ENCODE measurements at regions not wholly inside any gene's neighbourhood (a gene's known extent, or its start where the extent isn't known, plus 50 kb on each side); places are given as distances from the start of the nearest gene placed in this dataset.
A peak's percentile ranks its signal among the peaks of the same experiment; 100 is the strongest.

DNA sequence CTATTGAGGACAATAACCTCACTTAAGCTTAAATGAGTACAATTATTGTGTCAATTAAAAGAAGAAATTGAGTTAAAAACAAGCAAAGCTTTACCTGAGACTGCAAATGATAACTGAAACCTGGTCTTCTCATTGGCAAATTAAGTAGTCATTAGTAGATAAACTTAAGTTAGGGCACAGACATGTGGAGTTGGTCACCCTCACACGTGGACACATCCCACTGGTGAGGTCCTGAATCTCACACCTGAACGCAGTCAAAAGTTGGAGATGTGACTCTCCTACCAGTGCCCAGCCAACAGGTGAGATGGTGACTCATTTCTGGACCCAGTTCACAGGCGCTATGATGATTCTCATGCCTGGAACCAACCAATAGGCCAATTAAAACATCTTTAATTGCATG, 311.6 kb downstream of the FOXL1 start:
- no peak for DNase-seq

DNA sequence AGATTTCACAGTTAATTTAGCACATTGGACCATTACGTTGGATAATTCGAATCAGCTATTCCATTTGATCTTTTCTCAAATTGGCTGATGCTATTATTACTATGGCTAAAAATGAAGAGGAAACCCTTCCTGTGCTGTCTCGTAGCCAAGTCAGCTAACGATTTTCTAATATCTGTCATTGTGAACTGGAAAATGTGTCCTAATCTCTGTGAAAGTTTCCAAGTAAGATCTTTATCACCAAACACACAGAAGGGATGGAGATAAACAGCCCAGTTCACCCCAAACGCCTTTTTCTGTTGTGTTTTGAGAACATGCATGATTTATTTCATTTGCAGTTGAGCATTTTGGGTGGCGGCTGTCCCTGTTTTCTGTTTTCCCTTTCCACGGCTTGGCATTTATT, 312.8 kb downstream of the FOXL1 start:
- no peak for DNase-seq

DNA sequence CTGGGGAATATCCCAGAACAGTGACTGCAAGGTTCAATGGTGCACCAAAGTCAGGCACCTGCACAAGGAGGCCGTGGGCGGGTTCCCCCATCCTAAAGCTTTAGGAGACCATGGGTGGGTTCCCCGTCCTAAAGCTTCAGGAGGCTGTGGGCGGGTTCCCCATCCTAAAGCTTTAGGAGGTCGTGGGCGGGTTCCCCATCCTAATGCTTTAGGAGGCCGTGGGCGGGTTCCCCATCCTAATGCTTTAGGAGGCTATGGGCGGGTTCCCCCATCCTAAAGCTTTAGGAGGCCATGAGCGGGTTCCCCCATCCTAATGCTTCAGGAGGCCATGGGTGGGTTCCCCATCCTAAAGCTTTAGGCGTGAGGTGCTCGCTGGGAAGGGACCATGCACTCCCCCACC, 313.3 kb downstream of the FOXL1 start:
- DNase-seq = no peak

DNA sequence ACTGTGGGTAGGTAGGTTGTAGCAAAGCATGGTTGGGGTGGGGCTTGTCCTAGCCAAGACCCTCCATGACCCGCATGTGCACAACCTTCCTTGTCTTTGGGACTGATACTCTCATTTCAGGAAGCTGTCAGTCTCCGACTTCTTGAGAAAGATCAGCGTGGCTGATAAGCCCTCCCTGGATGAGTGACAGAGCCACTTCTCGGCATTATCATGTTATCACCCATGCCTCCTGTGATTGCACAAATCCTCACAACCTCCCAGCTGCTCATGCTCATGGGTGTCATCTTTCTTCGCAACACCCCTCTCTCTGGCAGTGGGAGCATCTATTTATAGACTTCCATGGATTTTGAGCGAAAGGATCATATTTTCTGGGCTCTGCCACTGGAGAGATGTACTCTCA, 314.2 kb downstream of the FOXL1 start:
- DNase-seq = no peak

DNA sequence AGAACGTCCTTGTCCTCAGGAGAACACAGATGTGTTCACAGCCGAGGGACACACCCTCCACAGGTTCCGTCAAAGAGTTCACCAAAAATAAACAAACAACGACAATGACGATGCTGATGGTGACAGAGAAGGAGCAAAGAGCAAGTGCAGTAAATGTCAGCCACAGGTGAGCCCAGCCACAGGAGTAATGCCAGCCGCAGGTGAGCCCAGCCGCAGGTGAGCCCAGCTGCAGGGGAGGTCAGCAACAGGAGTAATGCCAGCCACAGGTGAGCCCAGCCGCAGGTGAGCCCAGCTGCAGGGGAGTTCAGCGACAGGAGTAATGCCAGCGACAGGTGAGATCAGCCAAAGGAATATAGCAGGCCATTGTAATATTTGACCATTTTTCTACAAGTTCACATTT, 315.2 kb downstream of the FOXL1 start:
- no peak for DNase-seq

DNA sequence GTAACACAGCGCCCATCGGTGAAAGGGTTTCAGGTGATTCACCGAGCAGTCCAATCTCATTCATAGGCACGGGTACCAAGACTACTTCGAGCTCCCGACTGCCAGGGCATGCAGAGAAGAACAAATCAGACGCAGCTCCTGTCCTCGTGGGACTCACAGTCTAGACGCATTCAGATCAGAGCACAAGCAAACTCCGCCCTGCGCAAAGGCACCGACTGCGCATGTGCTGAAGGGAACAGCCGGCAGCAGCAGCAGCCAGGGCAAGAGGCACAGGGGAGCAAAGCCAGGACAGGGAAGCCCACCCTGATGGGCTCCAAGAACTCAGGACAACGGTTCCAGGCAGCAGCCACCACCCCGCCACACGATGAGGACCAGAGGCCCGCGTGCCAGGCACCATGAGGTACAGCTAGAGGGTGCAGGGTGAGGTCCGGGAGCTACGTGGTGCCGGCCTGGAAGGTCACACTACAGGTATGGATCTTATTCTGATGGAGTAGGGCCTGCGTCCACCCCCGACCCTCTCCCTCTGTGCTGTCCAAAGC, 315.7 kb downstream of the FOXL1 start:
- no peak for DNase-seq

DNA sequence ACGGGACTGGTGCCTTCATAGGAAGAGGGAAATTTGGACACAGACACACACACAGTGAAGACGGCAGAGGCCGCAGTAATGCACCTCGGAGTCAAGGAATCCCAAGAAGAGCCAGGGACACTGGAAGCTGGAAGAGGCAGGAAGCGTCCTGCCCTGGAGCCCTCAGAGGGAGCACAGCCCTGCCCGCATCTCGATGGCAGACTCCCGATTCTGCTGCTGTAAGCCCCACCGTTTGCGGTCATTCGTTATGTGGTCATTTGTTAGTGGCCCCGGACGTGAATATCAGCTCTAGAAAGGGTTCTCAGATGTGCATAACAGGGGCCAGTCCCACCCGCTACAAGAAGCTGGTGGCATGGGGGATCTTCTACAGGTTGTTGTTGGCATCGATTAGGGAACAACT, 316.6 kb downstream of the FOXL1 start:
- no peak for DNase-seq

DNA sequence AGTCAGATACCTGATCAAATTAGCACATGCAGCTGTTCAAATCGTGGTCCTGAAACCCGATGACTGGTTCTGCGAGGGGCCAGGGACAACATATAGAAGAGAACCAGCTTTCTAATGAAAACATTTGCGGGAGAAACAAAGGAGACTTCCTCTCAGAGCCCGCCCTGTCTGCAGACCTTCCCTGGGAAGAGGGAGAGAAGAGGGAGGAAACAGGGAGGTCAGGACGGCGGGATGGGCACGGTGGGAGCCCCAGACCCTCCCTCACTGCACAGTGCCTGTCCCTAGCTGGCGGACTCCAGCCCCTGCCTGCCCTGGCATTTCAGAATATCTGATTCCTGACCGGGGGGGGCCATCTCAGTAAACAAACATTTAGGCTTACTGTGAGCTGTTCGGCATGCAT, 317.3 kb downstream of the FOXL1 start:
- DNase-seq = no peak

DNA sequence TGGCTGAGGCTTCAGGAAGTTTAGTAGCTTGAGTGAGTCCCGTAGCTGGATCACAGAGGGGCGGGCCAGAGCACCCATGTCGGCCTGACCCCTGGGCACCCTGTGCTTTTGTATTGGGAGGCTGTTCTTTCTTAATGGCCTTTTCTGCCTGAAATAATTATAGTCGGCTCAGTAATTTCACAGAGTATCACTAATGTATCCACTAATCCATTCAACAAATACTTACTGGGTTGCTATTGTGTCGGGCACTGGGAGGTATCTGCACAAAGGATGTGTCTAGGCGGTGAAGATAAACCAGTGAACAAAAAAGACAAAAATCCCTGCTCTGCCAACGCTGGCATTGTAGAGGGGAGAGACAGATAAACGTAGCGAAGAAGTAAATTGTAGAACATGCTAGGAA, 318.6 kb downstream of the FOXL1 start:
- no peak for DNase-seq

DNA sequence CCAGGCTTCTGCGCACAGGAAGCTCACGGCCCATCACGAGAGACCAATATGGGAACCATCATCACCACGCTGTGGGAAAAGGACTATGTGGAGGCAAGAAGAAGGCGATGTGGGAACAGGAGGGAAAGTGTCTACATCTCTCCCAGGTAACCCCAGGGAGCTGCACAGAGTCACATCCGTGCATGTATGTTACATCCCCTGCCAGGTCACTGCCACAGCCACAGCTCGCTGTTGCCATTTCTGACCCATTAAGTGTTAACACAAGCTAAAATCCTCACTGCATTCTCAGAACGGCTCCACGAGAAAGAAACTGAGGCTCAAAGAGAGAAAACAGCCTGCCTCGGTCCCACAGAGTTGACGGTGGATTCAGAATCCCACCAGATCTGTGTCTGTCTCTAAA, 319.1 kb downstream of the FOXL1 start:
- no peak for DNase-seq

DNA sequence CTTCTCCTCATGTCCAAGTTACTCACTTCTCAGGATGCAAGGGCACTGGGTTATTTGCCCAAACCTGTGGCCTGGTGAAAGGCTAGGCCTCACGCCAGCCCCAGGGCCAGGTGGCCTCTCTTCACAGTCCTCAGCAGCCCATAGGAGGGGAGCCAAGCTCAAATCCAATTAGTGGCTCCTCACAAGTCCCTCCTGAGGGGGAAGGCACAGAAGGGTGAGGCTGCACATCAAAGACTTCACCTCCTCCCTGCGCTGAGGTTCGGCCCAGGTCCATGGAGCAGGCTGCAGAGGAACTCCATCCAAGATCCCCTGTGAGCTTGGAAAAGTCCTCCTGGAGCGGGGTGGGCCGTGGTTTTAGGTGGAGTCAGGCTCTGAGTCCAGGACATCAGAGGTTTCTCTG, 320.0 kb downstream of the FOXL1 start:
- DNase-seq = no peak

DNA sequence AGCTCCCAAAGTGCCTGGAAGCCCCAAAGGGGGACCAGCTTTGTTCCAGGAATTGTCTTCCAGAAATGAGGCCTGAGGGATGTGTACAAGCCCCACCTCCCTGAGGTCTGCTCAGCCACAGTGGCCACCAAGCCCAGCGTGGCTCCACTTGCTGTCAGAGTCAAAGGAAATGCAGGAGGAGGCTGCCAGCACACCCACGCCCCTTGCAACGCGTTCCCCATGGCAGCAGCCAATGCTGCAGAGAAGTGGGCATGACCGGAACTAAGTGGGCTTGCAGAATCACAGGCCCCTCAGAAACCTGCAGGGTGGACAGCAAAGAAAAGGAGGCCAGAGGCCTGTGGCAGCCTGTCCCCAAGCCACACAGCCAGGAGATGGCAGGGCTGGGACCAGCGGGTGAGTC, 320.8 kb downstream of the FOXL1 start:
- DNase-seq = no peak

DNA sequence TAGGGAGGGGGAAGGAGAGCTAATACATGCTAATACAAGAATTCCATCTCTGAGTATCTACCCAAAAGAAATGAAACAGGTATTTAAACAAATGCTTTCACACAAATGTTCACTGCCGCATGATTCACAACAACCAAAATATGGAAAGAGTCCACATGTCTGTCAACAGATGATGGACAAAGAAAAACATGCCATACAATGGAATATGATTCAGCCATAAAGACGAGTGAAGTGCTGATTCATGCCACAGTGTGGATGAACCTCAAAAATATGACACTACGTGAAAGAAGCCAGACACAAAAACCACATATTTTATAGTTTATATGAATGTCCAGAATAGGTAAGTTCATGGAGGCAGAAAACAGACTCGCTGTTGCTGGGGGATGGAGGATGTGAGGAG, 321.4 kb downstream of the FOXL1 start:
- DNase-seq = no peak

DNA sequence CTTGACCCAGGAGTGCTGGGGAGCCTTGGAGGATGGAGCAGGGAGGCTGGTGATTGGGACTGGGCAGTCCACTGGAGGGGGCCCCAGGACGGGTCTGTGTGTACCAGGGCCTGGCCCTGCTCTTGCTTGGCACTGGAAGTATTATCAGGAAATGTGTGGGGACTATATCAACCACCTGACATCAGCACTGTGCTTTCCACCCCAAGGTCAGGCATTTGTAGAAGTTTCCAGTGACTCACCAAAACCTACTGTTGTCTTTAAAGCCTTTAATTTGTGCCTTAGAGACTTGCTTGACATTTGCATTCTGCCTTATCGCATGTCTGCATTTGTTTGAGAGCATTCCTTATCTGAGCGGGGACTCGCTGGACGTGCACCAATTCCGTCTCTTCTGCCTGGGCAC, 323.1 kb downstream of the FOXL1 start:
- DNase-seq = no peak

DNA sequence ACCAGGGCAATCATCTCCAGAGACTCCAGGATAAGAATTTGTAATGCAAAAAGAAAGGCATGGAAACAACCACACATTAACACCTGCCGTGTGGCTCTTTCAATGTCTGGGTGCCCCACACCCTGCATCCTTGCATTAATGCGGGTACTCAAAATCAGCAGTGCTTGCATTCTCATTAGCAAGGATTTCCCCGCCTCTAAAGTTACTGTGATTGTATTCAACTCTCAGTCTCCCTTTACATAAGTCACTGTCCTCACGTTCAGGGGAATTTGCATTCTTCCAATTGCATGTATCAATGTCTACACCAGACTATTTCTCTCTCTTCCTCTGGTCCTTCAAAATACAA, 324.3 kb downstream of the FOXL1 start:
- no peak for DNase-seq

DNA sequence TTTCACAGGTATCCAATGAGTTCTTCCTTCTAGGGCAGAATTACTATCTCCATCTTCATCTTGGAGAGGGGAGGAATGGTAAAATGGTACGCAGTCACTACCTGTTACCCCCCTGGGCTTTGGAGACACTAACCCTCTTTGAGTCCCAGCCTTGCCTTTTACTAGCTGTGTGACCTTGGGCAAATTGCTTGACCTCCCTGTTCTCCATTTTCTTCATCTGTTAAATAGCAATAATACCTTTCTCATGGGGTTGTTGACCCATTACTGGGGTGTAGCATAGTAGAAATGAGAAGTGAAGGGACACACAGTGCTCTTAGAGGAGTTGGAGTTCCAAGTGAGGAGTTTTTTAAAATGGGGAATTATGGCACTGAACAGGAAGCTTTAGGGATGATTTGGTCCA, 324.7 kb downstream of the FOXL1 start:
- DNase-seq = no peak

DNA sequence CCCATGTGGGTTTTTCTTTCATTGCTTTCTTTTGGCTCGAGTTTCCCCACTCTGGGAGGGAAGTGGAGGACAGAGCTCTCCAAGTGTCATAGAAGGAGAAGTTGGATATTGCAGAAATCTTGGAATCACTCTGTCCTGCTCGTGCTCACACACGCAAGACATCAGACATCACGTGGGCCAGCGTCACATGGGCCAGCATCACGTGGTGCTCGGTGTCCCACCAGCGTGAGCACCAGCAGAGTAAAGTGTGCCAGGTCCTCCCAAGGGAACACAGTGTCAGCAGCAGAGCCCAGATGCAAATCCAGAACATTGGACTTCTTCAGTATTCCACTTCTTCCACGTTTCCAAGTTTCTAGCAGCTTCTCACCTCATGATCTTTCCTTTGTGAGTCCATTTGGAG, 327.0 kb downstream of the FOXL1 start:
- DNase-seq = no peak

DNA sequence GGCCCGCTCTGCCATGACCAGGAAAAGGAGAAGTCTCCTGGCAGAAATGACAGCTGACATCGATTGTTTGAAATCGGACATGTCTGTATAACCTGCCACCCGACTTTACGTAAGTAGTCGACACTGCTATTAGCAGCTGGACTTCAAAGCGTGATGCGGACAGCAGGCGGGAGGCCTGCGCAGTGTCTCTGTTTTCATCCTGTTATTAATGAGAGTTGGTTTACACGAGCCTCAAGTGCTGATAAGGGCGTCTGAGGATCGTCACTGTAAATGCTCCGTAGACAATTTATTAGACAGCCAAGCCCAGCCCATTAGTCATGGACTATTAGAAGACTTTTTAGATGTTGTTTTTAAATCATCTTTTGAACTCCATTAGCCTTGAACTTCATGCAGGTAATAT, 328.3 kb downstream of the FOXL1 start:
- DNase-seq = no peak

DNA sequence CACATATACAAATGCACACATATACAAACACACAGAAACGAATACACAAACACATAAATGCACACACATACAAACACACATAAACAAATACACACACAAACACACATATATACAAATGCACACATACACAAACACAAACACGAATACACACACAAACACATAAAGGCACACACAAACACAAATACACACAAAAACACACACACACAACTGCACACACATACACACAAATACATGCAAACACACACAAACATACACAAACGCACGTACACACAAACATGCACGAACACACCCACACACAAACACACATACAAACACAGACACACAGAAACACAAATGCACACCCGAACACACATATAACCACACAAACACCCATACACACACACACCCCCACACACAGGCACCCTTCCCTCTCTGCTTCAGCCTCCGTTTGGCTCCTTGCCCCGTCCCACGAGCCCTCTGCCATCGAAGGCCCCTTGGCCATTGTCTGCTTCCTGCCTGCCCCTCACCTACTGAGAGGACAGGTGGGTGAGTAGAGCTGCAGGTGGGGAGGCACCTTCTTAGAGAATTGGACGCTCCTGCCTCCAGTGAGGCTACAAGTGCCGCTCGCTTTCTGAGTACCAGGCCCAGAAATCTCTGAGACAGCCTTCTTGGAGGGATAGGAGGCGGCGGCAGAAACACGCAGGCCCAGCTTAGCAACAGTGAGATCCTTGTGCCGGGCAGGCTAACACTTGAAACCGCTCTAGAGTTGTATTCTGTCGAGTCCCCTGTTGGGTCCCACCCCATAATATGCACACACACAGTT, 331.2 kb downstream of the FOXL1 start:
- peak; percentile 66 for DNase-seq

DNA sequence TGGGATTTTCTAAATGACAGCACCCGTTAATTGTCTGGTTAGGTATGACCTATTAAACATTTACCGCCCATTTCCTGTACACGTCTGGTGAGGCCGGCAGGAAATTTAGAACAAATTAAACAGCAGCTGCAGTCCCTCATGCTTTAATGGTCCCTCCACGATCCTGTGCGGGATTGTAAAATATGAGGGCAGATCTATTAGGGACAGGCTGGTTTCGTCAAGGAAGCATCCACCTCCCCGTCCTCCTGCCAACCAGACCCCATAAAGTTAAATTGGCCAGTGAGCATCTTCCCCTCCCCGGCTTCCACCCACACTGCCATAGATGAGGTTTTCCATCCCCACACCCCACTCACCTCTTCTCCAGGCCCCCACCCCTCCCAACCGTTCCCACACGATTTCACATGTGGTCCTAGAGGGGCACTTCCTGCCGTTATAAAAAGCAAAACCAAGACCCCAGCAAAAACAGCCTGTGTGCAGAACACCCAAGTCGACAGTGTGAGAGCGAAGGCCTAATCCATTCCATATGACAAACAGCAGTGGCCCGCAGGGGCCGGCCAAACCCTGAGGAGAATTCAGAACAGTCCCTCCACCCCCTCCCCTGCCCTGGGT, 331.9 kb downstream of the FOXL1 start:
- no peak for DNase-seq

DNA sequence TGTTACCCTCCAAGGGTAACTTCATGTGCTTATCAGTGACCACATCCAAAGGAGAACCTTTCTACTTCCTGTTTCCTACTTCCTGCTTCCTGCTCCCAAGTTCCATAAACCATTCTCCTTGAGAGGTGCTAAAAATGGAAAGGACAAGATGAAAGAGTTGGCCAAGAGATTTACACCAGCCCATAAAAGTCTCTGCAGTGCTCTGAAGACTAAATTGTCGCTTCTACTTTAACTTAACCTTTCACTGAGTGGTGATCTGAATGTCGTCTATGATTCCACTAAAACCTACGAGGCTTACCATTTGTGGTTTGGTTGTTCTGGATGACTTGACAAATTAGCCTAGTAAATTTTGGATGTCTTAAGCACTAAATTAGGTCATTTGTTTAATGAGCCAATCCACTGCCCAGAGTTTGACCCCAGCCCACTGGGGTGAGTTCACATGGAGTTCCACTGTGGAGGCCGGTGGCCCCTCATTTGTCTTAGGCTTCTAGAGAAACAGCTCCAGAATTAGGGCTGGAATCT, 333.1 kb downstream of the FOXL1 start:
- DNase-seq = peak; percentile 53

DNA sequence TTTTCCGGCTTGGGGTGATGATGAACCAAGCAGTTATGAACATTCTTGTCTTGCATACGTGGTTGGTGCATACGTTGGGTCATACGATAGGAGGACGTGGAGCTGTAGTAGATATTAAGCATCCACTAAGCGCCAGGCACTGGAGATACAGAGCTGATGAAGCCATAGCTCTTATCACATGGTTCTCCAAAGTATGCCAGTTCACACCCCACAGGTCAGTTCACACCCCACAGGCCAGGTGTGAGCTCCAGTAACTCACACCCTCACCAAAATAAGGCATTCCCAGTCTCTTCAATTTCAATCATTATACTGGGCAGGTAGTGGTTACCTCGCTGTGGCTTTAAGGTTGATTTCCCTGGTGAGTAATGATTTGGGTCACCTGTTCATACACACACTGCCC, 335.5 kb downstream of the FOXL1 start:
- no peak for DNase-seq

DNA sequence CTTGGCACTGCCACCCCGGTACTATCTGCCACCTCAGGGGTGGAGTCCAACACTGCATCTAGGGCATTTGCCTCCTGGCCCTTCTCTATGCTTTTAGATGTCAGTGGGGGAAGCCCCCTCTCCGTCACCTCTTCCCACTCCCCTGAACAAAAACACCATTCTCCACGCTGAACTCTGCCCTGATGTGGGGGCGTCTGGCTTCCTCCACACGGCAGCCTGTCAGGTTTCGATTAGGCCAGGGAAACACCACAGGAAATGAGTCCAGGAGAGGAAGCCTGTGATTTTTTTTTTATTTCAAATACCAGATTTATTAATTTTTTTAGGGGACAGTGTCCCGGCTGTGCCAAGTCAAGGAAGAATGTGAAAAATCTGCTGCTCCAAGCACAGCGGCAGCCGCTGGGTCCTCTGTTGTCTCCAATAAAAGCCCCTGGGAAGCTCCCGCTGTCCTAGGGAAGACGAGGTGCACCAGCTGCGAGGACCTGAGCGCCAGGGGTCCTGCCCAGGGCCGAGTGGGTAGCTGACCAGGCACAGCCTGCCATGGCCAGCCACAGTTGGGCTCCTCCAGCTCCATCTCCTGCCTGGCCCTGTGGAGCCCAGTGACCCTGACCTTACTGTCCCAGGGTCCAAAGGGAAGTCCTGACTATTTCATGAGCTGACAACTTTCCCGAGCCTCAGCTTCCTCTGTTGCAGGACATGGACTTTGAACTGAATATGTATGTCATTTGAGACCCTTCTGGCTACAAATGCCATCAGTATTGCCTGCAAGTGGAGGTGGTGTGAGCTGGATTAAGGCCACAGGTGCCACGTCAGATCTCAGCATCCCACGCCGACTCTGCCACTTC, 336.7 kb downstream of the FOXL1 start:
- no peak for DNase-seq
